ENCODE measurements at regions not wholly inside any gene's neighbourhood (a gene's known extent, or its start where the extent isn't known, plus 50 kb on each side); places are given as distances from the start of the nearest gene placed in this dataset.

- no TSS peak for BruUV-seq (replicated peaks)
- Histone ChIP-seq H3K27me3 (ENCODE audit: insufficient read depth, low read length) (peaks cover 30% of the 10 kb centered on the region), H3K79me2 (ENCODE audit: insufficient read depth, low read length) (no peaks in the 10 kb centered on the region), H2AFZ (ENCODE audit: low read depth, low read length, poor library complexity, severe bottlenecking) (no peak overlapping the region), H3K9me2 (ENCODE audit: insufficient read depth) (no peaks in the 10 kb centered on the region), H3K4me1 (ENCODE audit: control insufficient read depth in 1 of 2, insufficient read depth in 2 of 2, low read length in 2 of 2) (no peaks in the 10 kb centered on the region), H3K9ac (ENCODE audit: low read length) (no peak overlapping the region), H4K20me1 (ENCODE audit: insufficient read depth) (no peaks in the 10 kb centered on the region), H3K4me2 (ENCODE audit: low read length) (no peak overlapping the region), H3K27ac (ENCODE audit: low read depth, low read length) (no peak overlapping the region), H3K9me3 (ENCODE audit: control insufficient read depth in 1 of 2, insufficient read depth in 1 of 2, low read depth in 1 of 2, low read length in 2 of 2) (no peaks in the 10 kb centered on the region), H3K36me3 (ENCODE audit: control insufficient read depth in 1 of 2, insufficient read depth in 2 of 2, low read length in 2 of 2) (no peaks in the 10 kb centered on the region), H3K4me3 (replicated peaks in 1 of 2; ENCODE audit: low read depth in 1 of 2, low read length in 2 of 2) (no peak overlapping the region)
- TF ChIP-seq RAD21 (IDR thresholded peaks at IDR 0.05; ENCODE audit: low read depth) (no peak), EZH2 (IDR thresholded peaks at IDR 0.05) (no peak), ZBTB33 (IDR thresholded peaks at IDR 0.05; ENCODE audit: extremely low read depth, insufficient replicate concordance, low read length) (no peak), CTCF (IDR thresholded peaks at IDR 0.05 in 2 of 3, conservative IDR thresholded peaks at IDR 0.05 in 1 of 3; ENCODE audit: borderline replicate concordance in 1 of 3, insufficient read depth in 1 of 3, low read depth in 2 of 3, low read length in 2 of 3) (no peak), ELF1 (IDR thresholded peaks at IDR 0.05; ENCODE audit: borderline replicate concordance, low read depth) (no peak), ZFX (IDR thresholded peaks at IDR 0.05) (no peak), SIN3A (IDR thresholded peaks at IDR 0.05; ENCODE audit: low read depth) (no peak), POLR2AphosphoS5 (IDR thresholded peaks at IDR 0.05; ENCODE audit: low read depth, low read length) (no peak), MAX (IDR thresholded peaks at IDR 0.05) (no peak), ATF3 (IDR thresholded peaks at IDR 0.05) (no peak)
- ChIA-PET CTCF (no interaction called here), POLR2A (no interaction called here), RAD21 (ENCODE audit: low non-redundant PET in 1 of 2, low total read pairs in 2 of 2, uncharacterized antibody in 2 of 2, unreplicated experiment in 2 of 2) (no interaction called here)
- intact Hi-C loops (cut with micrococcal nuclease) = no loop called here
- DNase-seq (ENCODE audit: low read depth, low spot score) (no peak), ATAC-seq (no peak)
These were observed 133.0 kb downstream of the URI1 start for GRCh38 chr19:30074741-30075715.
